K562 (cell line): ENCODE measurements at regions not wholly inside any gene's neighbourhood (a gene's known extent, or its start where the extent isn't known, plus 50 kb on each side); places are given as distances from the start of the nearest gene placed in this dataset.

Experiments
- ATAC-seq: fragments of 200-7000 bp; cut with Tn5 transposase; 3 replicates; pipeline ENCODE4 v1.9.1; 2020; ENCODE audit warnings: moderate library complexity
- BruUV-seq: library from RNA; stranded (reverse); fragments of 400-500 nt; replicated peaks from 2 replicates; lab custom pipeline; 2021; lab: Mats Ljungman, UMichigan
- CTCF ChIA-PET: fragments of 300-600 bp; formaldehyde crosslinking; extraction: SDS; loops from one replicate; lab custom pipeline; 2021; ENCODE audit warnings: low intra/inter-chr PET ratio; lab: Yijun Ruan, JAX
- POLR2A ChIA-PET: fragments of 300-600, 350-650 bp; sonication (Branson Sonifier 250); formaldehyde crosslinking; extraction: SDS; loops from one replicate; lab custom pipeline; 2021; ENCODE audit warnings: antibody characterized with exemption, inconsistent platforms; lab: Yijun Ruan, JAX
- DNase-seq, 4 experiments: peaks; one replicate each; pipeline versions ENCODE4 v3.0.0 to v3.0.0-alpha.2; 2011 to 2018; ENCODE audit warnings: low spot score in 3 of 4, mixed read lengths in 3 of 4; ENCODE audit errors: extremely low read depth in 1 of 4
- FAIRE-seq: peaks from 2 replicates; lab custom pipeline; 2011; peaks lifted over from hg19 to GRCh38; lab: Jason Lieb, UNC
- H2AFZ ChIP-seq: 2 replicates; pipeline ENCODE4 v1.6.0; 2011; ENCODE audit warnings: low read depth, low read length, control low read depth, inconsistent platforms
- H3K27ac ChIP-seq: fragments of 200-600 bp; 3 replicates; pipeline ENCODE4 v1.8.0; 2011; ENCODE audit warnings: low read depth, mild to moderate bottlenecking, control low read depth, inconsistent platforms, low read length, moderate library complexity, mixed read lengths; ENCODE audit errors: extremely low read depth
- H3K27me3 ChIP-seq, 2 experiments: fragments of 300-600 bp in 1 of 2; 2 replicates in 1 of 2; 3 replicates in 1 of 2; pipeline versions ENCODE4 v1.6.0 to v1.8.0; 2011; ENCODE audit warnings: inconsistent platforms in 2 of 2, low read length in 2 of 2, mild to moderate bottlenecking in 1 of 2, mixed read lengths in 1 of 2, moderate library complexity in 1 of 2; ENCODE audit not compliant: control insufficient read depth in 2 of 2, insufficient read depth in 2 of 2
- H3K36me3 ChIP-seq: fragments of 300-600 bp; 3 replicates; pipeline ENCODE4 v1.8.0; 2011; ENCODE audit warnings: mild to moderate bottlenecking, low read length, inconsistent platforms; ENCODE audit not compliant: control insufficient read depth, insufficient read depth
- H3K4me1 ChIP-seq, 2 experiments: fragments of 200-600 bp in 1 of 2; replicated peaks in 1 of 2; 2 replicates in 1 of 2; 3 replicates in 1 of 2; pipeline versions ENCODE4 v1.5.1 to v1.8.0; 2011; ENCODE audit warnings: inconsistent platforms in 2 of 2, low read length in 2 of 2, mild to moderate bottlenecking in 1 of 2, mixed read lengths in 1 of 2, moderate library complexity in 1 of 2; ENCODE audit not compliant: control insufficient read depth in 2 of 2, insufficient read depth in 2 of 2
- H3K4me2 ChIP-seq: 2 replicates; pipeline ENCODE4 v1.6.1; 2011; ENCODE audit warnings: low read length, control low read depth, inconsistent platforms, mixed read lengths; ENCODE audit not compliant: insufficient read depth
- H3K4me3 ChIP-seq: fragments of 200-600 bp; sonication (generic), shearing (Covaris generic); 2 replicates; pipeline ENCODE4 v1.5.1; 2016; ENCODE audit warnings: control low read depth, inconsistent platforms
- H3K79me2 ChIP-seq: fragments of 200-600 bp; 3 replicates; pipeline ENCODE4 v1.8.0; 2011; ENCODE audit warnings: low read length, inconsistent platforms; ENCODE audit not compliant: control insufficient read depth, insufficient read depth
- H3K9ac ChIP-seq, 2 experiments: 2 replicates each; pipeline versions ENCODE4 v1.6.0 to v1.6.1; 2011; ENCODE audit warnings: low read depth in 2 of 2, low read length in 2 of 2, control low read depth in 1 of 2, inconsistent platforms in 1 of 2, mild to moderate bottlenecking in 1 of 2, mixed read lengths in 1 of 2; ENCODE audit not compliant: insufficient read depth in 1 of 2
- H3K9me1 ChIP-seq: one replicate; pipeline ENCODE4 v1.6.0; 2011; ENCODE audit warnings: inconsistent platforms, mild to moderate bottlenecking, low read length, moderate library complexity; ENCODE audit not compliant: control insufficient read depth, insufficient read depth
- H3K9me3 ChIP-seq: replicated peaks from 2 replicates; pipeline ENCODE4 v1.5.1; 2011; ENCODE audit warnings: low read depth, low read length, inconsistent platforms; ENCODE audit not compliant: control insufficient read depth, insufficient read depth
- H4K20me1 ChIP-seq: replicated peaks from 2 replicates; pipeline ENCODE4 v1.6.1; 2011; ENCODE audit warnings: low read length, inconsistent platforms, mixed read lengths; ENCODE audit not compliant: control insufficient read depth, insufficient read depth
- BCOR ChIP-seq: fragments of 450-650 bp; IDR thresholded peaks from 2 replicates; pipeline ENCODE4 v1.6.1; 2016
- CCNT2 ChIP-seq: IDR thresholded peaks from 2 replicates; pipeline ENCODE4 v1.6.1; 2011; ENCODE audit warnings: borderline replicate concordance, low read depth, mild to moderate bottlenecking, moderate library complexity, mixed read lengths, low read length; ENCODE audit not compliant: insufficient read length; ENCODE audit errors: extremely low read depth
- EWSR1 ChIP-seq: fragments of 450-650 bp; IDR thresholded peaks from 2 replicates; pipeline ENCODE4 v1.6.1; 2018; ENCODE audit warnings: borderline replicate concordance, mild to moderate bottlenecking, low read depth, moderate library complexity; ENCODE audit not compliant: partially characterized antibody
- HNRNPUL1 ChIP-seq: fragments of 200-400 bp; formaldehyde crosslinking; IDR thresholded peaks from 2 replicates; pipeline ENCODE4 v1.6.1; 2017; ENCODE audit warnings: low read length
- NFE2 ChIP-seq: IDR thresholded peaks from 2 replicates; pipeline ENCODE4 v1.6.1; 2014; ENCODE audit warnings: antibody characterized with exemption, low read depth
- PCBP2 ChIP-seq: fragments of 200-400 bp; formaldehyde crosslinking; IDR thresholded peaks from 2 replicates; pipeline ENCODE4 v1.6.1; 2018; ENCODE audit warnings: low read length, low read depth, mild to moderate bottlenecking, moderate library complexity; ENCODE audit not compliant: poor library complexity, severe bottlenecking
- POLR2B ChIP-seq: fragments of 450-650 bp; IDR thresholded peaks from 2 replicates; pipeline ENCODE4 v1.6.1; 2018; ENCODE audit warnings: low read depth; ENCODE audit not compliant: partially characterized antibody
- PRPF4 ChIP-seq: fragments of 200-400 bp; formaldehyde crosslinking; IDR thresholded peaks from one replicate; pipeline ENCODE4 v1.6.1; 2017; ENCODE audit warnings: low read length, low read depth, mild to moderate bottlenecking; ENCODE audit not compliant: insufficient read depth, poor library complexity, severe bottlenecking
- PTRF ChIP-seq: fragments of 450-650 bp; IDR thresholded peaks from 2 replicates; pipeline ENCODE4 v1.6.1; 2016; ENCODE audit warnings: mild to moderate bottlenecking, missing genetic modification characterization, missing compliant biosample characterization
- SAFB ChIP-seq: fragments of 200-400 bp; formaldehyde crosslinking; IDR thresholded peaks from 2 replicates; pipeline ENCODE4 v1.6.1; 2017; ENCODE audit warnings: low read depth, low read length, borderline replicate concordance
- SOX6 ChIP-seq: fragments of 450-650 bp; IDR thresholded peaks from 2 replicates; pipeline ENCODE4 v1.6.1; 2014; ENCODE audit warnings: mild to moderate bottlenecking
- ZC3H11A ChIP-seq: IDR thresholded peaks from 2 replicates; pipeline ENCODE4 v1.6.1; 2012; ENCODE audit warnings: low read depth, low read length, improper control_type of control experiment
- ZC3H4 ChIP-seq: sonication (generic); formaldehyde crosslinking; IDR thresholded peaks from 2 replicates; pipeline ENCODE4 v1.9.0; 2021; ENCODE audit warnings: missing genetic modification reagents, borderline replicate concordance
- ZEB2 ChIP-seq: fragments of 450-650 bp; IDR thresholded peaks from 2 replicates; pipeline ENCODE4 v1.6.1; 2016
- ZNF174 ChIP-seq: fragments of 250-450 bp; sonication (Bioruptor Pico); IDR thresholded peaks from 2 replicates; pipeline ENCODE4 v1.4.0; 2020; ENCODE audit warnings: mild to moderate bottlenecking
- WGBS: fragments of 100-300 bp; shearing (Covaris generic); methylation state at CpG from one replicate; pipeline ENCODE4 v1.1.6; 2016; ENCODE audit warnings: low coverage, mixed read lengths; ENCODE audit not compliant: insufficient coverage; ENCODE audit errors: missing lambda C conversion rate; 5-methylcytosine and 5-hydroxymethylcytosine counted together
- in situ Hi-C: fragments of 300-500 bp; cut with MboI; formaldehyde crosslinking; loops from 4 replicates; pipeline ENCODE4 v1.15.0; 2018; ENCODE audit warnings: inconsistent platforms, mixed read lengths
- intact Hi-C: fragments of 100-400 bp; cut with micrococcal nuclease; formaldehyde crosslinking; loops from 2 replicates; pipeline ENCODE4 v1.14.2; 2022

DNA sequence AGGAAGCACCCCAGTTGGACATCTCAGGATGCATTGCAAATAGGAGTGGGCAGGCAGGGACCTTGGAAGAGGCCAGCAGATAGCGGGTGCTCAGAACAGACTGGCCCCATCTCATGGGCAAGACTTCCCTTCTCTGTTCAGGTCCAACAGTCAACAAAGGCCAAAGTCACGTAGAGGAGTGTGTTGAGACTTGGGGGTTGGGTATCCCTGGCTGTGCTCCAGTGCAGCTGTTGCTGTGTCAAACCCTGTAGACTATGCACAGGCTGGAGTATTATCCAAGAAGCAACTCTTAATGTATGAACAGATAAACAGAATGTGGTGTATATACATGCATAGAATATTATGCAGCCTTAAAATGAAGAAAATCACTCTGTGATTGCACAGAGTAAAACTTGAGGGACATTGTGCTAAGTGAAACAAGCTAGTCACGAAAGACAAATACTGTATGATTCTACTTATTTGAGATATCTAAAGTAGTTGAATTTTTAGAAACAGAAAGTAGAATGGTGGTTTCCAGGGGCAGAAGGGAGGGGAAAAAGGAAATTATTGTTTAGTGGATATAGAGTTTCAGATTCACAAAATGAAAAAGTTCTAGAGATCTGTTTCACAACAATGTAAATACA is 192.1 kb upstream of the LCORL start:
- Histone ChIP-seq H3K4me1 (no peaks in the 10 kb centered on the region), H3K27me3 (no peaks in the 10 kb centered on the region), H3K9me1 (no peaks in the 10 kb centered on the region), H3K36me3 (no peaks in the 10 kb centered on the region), H3K4me3 (no peak overlapping the region), H3K9ac (no peak overlapping the region), H3K9me3 (no peaks in the 10 kb centered on the region)
- ChIA-PET CTCF (no interaction called here), POLR2A (no interaction called here)
- intact Hi-C loops = no loop called here
- DNase-seq = no peak
- WGBS = 3% methylated on average over 3 of the region's 3 CpGs
- no peak for TF ChIP-seq ZC3H11A
- TF ChIP-seq ZC3H4 = no peak
- TF ChIP-seq HNRNPUL1 = no peak
- no peak for TF ChIP-seq CCNT2
- no peak for TF ChIP-seq BCOR
- no peak for TF ChIP-seq NFE2
- no peak for TF ChIP-seq POLR2B
- TF ChIP-seq PCBP2 = no peak
- TF ChIP-seq ZEB2 = no peak
- no peak for TF ChIP-seq SAFB
- no peak for TF ChIP-seq ZNF174
- no peak for TF ChIP-seq PRPF4
- no peak for TF ChIP-seq EWSR1
- no peak for TF ChIP-seq PTRF (tag)
- TF ChIP-seq SOX6 = no peak
- TF ChIP-seq, all 486 proteins: peak for 0
- Histone ChIP-seq H3K4me2 (no peak overlapping the region), H4K20me1 (no peaks in the 10 kb centered on the region), H3K79me2 (no peaks in the 10 kb centered on the region), H2AFZ (no peak overlapping the region), H3K27ac (no peak overlapping the region)
- ATAC-seq (no peak), FAIRE-seq (no peak)
- in situ Hi-C loops = no loop called here
- no TSS peak for BruUV-seq
